CD8-positive, alpha-beta memory T cell (primary cell): ENCODE measurements at regions not wholly inside any gene's neighbourhood (a gene's known extent, or its start where the extent isn't known, plus 50 kb on each side); places are given as distances from the start of the nearest gene placed in this dataset.
A peak's percentile ranks its signal among the peaks of the same experiment; 100 is the strongest.

Experiments
- CTCF ChIA-PET: fragments of 350-600 bp; sonication (Branson Sonifier 250); formaldehyde crosslinking; loops from one replicate; lab custom pipeline; 2021; ENCODE audit warnings: antibody characterized with exemption; lab: Charles Lee
- POLR2A ChIA-PET: fragments of 350-600 bp; sonication (Branson Sonifier 250); formaldehyde crosslinking; loops from one replicate; lab custom pipeline; 2021; ENCODE audit warnings: antibody characterized with exemption; lab: Charles Lee
- DNase-seq, 5 donors: peaks; one replicate each; pipeline versions ENCODE4 v3.0.0 to v3.0.0-alpha.2; 2020 to 2022; ENCODE audit warnings: mixed read lengths in 1 of 5
- H3K27ac ChIP-seq: one replicate; pipeline ENCODE4 v1.7.0; 2013; ENCODE audit warnings: low read depth, mild to moderate bottlenecking, low read length, moderate library complexity
- H3K27me3 ChIP-seq: 2 replicates; pipeline ENCODE4 v1.7.0; 2013; ENCODE audit warnings: low read length, mild to moderate bottlenecking; ENCODE audit not compliant: insufficient read depth, poor library complexity, severe bottlenecking
- H3K36me3 ChIP-seq: 2 replicates; pipeline ENCODE4 v1.7.0; 2013; ENCODE audit warnings: mild to moderate bottlenecking, low read length, moderate library complexity; ENCODE audit not compliant: insufficient read depth
- H3K4me1 ChIP-seq: 2 replicates; pipeline ENCODE4 v1.7.0; 2013; ENCODE audit warnings: mild to moderate bottlenecking, low read length, moderate library complexity; ENCODE audit not compliant: insufficient read depth
- H3K4me3 ChIP-seq: 2 replicates; pipeline ENCODE4 v1.7.0; 2013; ENCODE audit warnings: mild to moderate bottlenecking, low read length
- H3K9me3 ChIP-seq: 2 replicates; pipeline ENCODE4 v1.7.0; 2013; ENCODE audit warnings: mild to moderate bottlenecking, low read length
- H3K27ac Mint-ChIP-seq, 8 donors: one replicate each; pipeline ENCODE4 v1.8.0; 2020 to 2021; ENCODE audit warnings: mixed read lengths in 8 of 8, mild to moderate bottlenecking in 6 of 8, inconsistent platforms in 3 of 8, moderate library complexity in 3 of 8
- H3K27me3 Mint-ChIP-seq, 2 donors: one replicate each; pipeline ENCODE4 v1.8.0; 2020 to 2021; ENCODE audit warnings: mixed read lengths in 2 of 2, mild to moderate bottlenecking in 1 of 2, moderate library complexity in 1 of 2
- H3K36me3 Mint-ChIP-seq, 3 donors: one replicate each; pipeline ENCODE4 v1.8.0; 2020 to 2021; ENCODE audit warnings: mixed read lengths in 3 of 3, inconsistent platforms in 1 of 3, mild to moderate bottlenecking in 1 of 3
- H3K4me1 Mint-ChIP-seq, 3 donors: one replicate each; pipeline ENCODE4 v1.8.0; 2020 to 2021; ENCODE audit warnings: mixed read lengths in 3 of 3, inconsistent platforms in 1 of 3, mild to moderate bottlenecking in 1 of 3
- H3K4me3 Mint-ChIP-seq, 7 donors: one replicate each; pipeline ENCODE4 v1.8.0; 2020 to 2021; ENCODE audit warnings: mixed read lengths in 7 of 7, mild to moderate bottlenecking in 6 of 7, moderate library complexity in 4 of 7, inconsistent platforms in 2 of 7
- H3K9me3 Mint-ChIP-seq, 5 donors: one replicate each; pipeline ENCODE4 v1.8.0; 2020 to 2022; ENCODE audit warnings: mixed read lengths in 5 of 5, mild to moderate bottlenecking in 3 of 5, moderate library complexity in 2 of 5, inconsistent platforms in 1 of 5

GRCh38 chr4:38462367-38463055 lies 201.5 kb upstream of the KLF3 start:
- peaks cover 6 to 12% (median 7%) of the 10 kb centered on the region in 5 donors for H3K9me3 Mint-ChIP-seq
- Histone ChIP-seq H3K4me1 (peaks cover 11% of the 10 kb centered on the region), H3K9me3 (no peaks in the 10 kb centered on the region), H3K27ac (no peak overlapping the region), H3K4me3 (no peak overlapping the region), H3K36me3 (no peaks in the 10 kb centered on the region), H3K27me3 (no peaks in the 10 kb centered on the region)
- H3K4me1 Mint-ChIP-seq: peaks cover 11 to 14% (median 11%) of the 10 kb centered on the region in 3 donors
- POLR2A ChIA-PET: no interaction called here
- H3K36me3 Mint-ChIP-seq: peaks cover 0 to 11% (median 3%) of the 10 kb centered on the region in 3 donors
- H3K27ac Mint-ChIP-seq: peak overlapping the region in 1 of 8 donors; percentile 5
- CTCF ChIA-PET: no interaction called here
- no peak for DNase-seq
- H3K4me3 Mint-ChIP-seq: no peak overlapping the region
- H3K27me3 Mint-ChIP-seq: peaks cover 0 to 4% of the 10 kb centered on the region in 2 donors

DNA sequence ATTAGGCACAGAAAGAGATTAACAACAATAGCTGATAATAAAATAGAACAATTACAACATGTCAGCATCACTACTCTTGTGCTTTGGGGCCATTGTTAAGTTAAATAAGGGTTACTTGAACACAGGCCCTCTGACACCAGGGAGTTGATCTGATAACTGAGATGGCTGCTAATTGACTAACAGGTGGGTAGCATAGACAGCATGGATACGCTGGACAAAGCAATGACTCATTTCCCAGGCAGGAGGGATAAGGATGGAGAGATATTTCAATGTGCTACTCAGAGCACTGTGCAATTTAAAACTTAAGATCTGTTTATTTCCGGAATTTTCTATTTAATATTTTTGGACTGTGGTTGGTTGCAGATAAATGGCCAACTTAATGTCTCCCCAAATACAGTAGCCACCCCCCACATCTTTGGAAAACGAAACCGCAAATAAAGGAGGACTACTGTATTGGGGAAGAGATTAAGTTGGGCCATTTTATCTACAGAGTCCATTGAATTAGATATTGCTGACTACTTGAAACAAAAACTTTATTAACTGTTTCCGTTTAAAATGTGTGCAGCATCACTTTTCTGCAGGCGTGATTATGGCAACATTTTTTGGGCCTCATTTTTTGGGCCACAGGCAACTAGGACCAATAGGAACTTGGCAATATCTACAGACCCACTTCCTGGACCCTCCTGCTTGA lies 200.6 kb upstream of the KLF3 start:
- CTCF ChIA-PET: no interaction called here
- H3K4me3 Mint-ChIP-seq: no peak overlapping the region
- H3K36me3 Mint-ChIP-seq: peaks cover 0 to 11% (median 3%) of the 10 kb centered on the region in 3 donors
- peaks cover 11 to 14% (median 11%) of the 10 kb centered on the region in 3 donors for H3K4me1 Mint-ChIP-seq
- Histone ChIP-seq H3K4me3 (no peak overlapping the region), H3K36me3 (no peaks in the 10 kb centered on the region), H3K27ac (no peak overlapping the region), H3K4me1 (peaks cover 11% of the 10 kb centered on the region), H3K27me3 (no peaks in the 10 kb centered on the region), H3K9me3 (no peaks in the 10 kb centered on the region)
- peak overlapping the region in 1 of 8 donors; percentile 38 for H3K27ac Mint-ChIP-seq
- H3K27me3 Mint-ChIP-seq: peaks cover 0 to 2% of the 10 kb centered on the region in 2 donors
- H3K9me3 Mint-ChIP-seq: peaks cover 6 to 12% (median 7%) of the 10 kb centered on the region in 5 donors
- POLR2A ChIA-PET: no interaction called here
- no peak for DNase-seq

- peak overlapping the region in 3 of 8 donors; percentile 27 to 76 (median 70) for H3K27ac Mint-ChIP-seq
- peaks cover 6 to 12% (median 7%) of the 10 kb centered on the region in 5 donors for H3K9me3 Mint-ChIP-seq
- Histone ChIP-seq H3K4me3 (no peak overlapping the region), H3K36me3 (no peaks in the 10 kb centered on the region), H3K9me3 (no peaks in the 10 kb centered on the region), H3K4me1 (peaks cover 11% of the 10 kb centered on the region), H3K27ac (no peak overlapping the region), H3K27me3 (no peaks in the 10 kb centered on the region)
- ChIA-PET CTCF (no interaction called here), POLR2A (no interaction called here)
- H3K4me3 Mint-ChIP-seq: peak overlapping the region in 5 of 7 donors; percentile 12 to 56 (median 35)
- H3K36me3 Mint-ChIP-seq: peaks cover 0 to 11% (median 3%) of the 10 kb centered on the region in 3 donors
- H3K4me1 Mint-ChIP-seq: peaks cover 11 to 14% (median 11%) of the 10 kb centered on the region in 3 donors
- H3K27me3 Mint-ChIP-seq: peaks cover 0 to 2% of the 10 kb centered on the region in 2 donors
- DNase-seq: no peak
These were observed 199.7 kb upstream of the KLF3 start for GRCh38 chr4:38464328-38464727.

DNA sequence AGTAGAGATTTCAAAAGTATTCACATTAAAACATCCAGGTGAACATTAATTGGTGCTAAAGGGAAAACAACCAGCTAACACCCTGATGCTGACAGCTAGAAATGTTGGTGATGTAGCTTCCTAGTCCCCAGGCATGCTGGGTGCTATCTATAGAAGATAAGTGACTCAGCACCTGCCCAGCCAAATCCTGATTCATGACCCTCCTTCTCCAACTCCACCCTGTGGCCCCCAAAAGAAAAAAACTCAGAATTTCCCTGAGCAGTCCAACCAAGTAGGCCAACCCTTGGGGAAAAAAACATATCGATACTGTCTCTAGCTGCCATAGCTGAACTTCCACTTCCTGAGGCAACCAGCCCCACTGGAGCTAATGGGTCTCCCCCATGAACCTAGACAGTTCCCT lies 197.6 kb upstream of the KLF3 start:
- no peak overlapping the region for H3K4me3 ChIP-seq
- Mint-ChIP-seq H3K4me1 (peaks cover 11 to 14% (median 11%) of the 10 kb centered on the region in 3 donors), H3K27ac (no peak overlapping the region), H3K4me3 (no peak overlapping the region), H3K27me3 (peaks cover 0 to 2% of the 10 kb centered on the region in 2 donors), H3K9me3 (peaks cover 6 to 12% (median 9%) of the 10 kb centered on the region in 5 donors), H3K36me3 (peaks cover 0 to 21% (median 7%) of the 10 kb centered on the region in 3 donors)
- H3K36me3 ChIP-seq: no peaks in the 10 kb centered on the region
- peaks cover 11% of the 10 kb centered on the region for H3K4me1 ChIP-seq
- H3K9me3 ChIP-seq: no peaks in the 10 kb centered on the region
- CTCF ChIA-PET: no interaction called here
- no peak overlapping the region for H3K27ac ChIP-seq
- H3K27me3 ChIP-seq: no peaks in the 10 kb centered on the region
- POLR2A ChIA-PET: no interaction called here
- DNase-seq: no peak

DNA sequence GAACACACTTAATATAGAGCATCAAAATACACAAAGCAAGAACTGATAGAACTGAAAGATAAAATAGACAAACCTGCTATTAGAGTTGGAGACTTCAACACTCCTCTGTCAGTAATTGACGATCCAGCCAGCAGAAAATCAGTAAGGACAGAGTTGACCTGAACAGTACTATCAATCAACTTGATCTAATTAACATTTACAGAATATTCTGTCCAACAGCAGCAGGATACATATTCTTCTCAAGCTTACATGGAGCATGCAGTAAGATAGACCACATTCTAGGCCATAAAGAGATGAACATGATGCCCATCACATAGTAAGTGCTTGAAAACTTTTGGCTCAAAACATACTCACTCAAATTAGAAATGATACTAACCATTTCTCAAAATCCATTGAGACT lies 196.7 kb upstream of the KLF3 start:
- H3K4me3 ChIP-seq: no peak overlapping the region
- no peak overlapping the region for H3K27ac Mint-ChIP-seq
- no peaks in the 10 kb centered on the region for H3K27me3 ChIP-seq
- H3K4me3 Mint-ChIP-seq: no peak overlapping the region
- ChIA-PET POLR2A (no interaction called here), CTCF (no interaction called here)
- H3K4me1 Mint-ChIP-seq: peaks cover 11 to 14% (median 11%) of the 10 kb centered on the region in 3 donors
- DNase-seq: no peak
- peaks cover 0 to 21% (median 7%) of the 10 kb centered on the region in 3 donors for H3K36me3 Mint-ChIP-seq
- H3K27me3 Mint-ChIP-seq: peaks cover 0 to 2% of the 10 kb centered on the region in 2 donors
- no peaks in the 10 kb centered on the region for H3K9me3 ChIP-seq
- peaks cover 6 to 12% (median 9%) of the 10 kb centered on the region in 5 donors for H3K9me3 Mint-ChIP-seq
- H3K27ac ChIP-seq: no peak overlapping the region
- H3K36me3 ChIP-seq: no peaks in the 10 kb centered on the region
- peaks cover 11% of the 10 kb centered on the region for H3K4me1 ChIP-seq

GRCh38 chr4:38468339-38468866 lies 195.6 kb upstream of the KLF3 start:
- DNase-seq: no peak
- Mint-ChIP-seq H3K27me3 (peaks cover 0 to 2% of the 10 kb centered on the region in 2 donors), H3K27ac (peak overlapping the region in 2 of 8 donors; percentile 44 to 84), H3K4me3 (no peak overlapping the region), H3K4me1 (peaks cover 11 to 12% (median 11%) of the 10 kb centered on the region in 3 donors), H3K36me3 (peaks cover 0 to 21% (median 7%) of the 10 kb centered on the region in 3 donors), H3K9me3 (peaks cover 6 to 12% (median 9%) of the 10 kb centered on the region in 5 donors)
- CTCF ChIA-PET: no interaction called here
- Histone ChIP-seq H3K9me3 (no peaks in the 10 kb centered on the region), H3K4me3 (no peak overlapping the region), H3K27ac (no peak overlapping the region), H3K36me3 (no peaks in the 10 kb centered on the region), H3K4me1 (peaks cover 11% of the 10 kb centered on the region), H3K27me3 (no peaks in the 10 kb centered on the region)
- POLR2A ChIA-PET: interaction anchor here (0.6 kb wide), 1 partner anchor 995 kb away, joined by 5 read pairs; no protein-coding TSS in a partner anchor

DNA sequence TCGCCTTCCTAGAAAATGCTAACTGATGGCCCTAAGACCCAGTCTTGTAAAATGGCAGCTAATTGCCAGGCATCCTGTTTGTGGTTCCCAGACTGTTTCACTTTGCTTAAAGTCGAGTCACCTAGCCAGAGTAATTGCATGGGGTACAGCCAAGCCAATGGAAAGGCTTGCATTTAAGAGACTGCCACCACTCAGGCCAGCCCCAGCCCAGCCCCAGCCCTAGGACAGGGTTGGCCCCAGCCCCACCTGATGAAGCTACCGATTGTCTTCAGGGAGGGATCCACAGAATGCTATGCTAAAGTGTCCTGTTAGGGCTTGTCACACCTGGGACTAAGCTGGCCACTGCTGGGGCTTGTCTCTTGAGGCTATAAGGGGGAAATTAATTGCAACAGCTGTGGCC lies 194.6 kb upstream of the KLF3 start:
- POLR2A ChIA-PET: interaction anchor here (0.6 kb wide), 1 partner anchor 994 kb away, joined by 5 read pairs; no protein-coding TSS in a partner anchor

More for the DNA sequence above, 194.6 kb upstream of the KLF3 start:
- Mint-ChIP-seq H3K4me1 (peaks cover 7% of the 10 kb centered on the region in 3 donors), H3K27me3 (peaks cover 0 to 2% of the 10 kb centered on the region in 2 donors), H3K36me3 (peaks cover 0 to 21% (median 7%) of the 10 kb centered on the region in 3 donors), H3K4me3 (no peak overlapping the region), H3K9me3 (peaks cover 6 to 12% (median 9%) of the 10 kb centered on the region in 5 donors), H3K27ac (no peak overlapping the region)
- CTCF ChIA-PET: interaction anchor here (1.2 kb wide), 1 partner anchor 13 kb away, joined by 4 read pairs; no protein-coding TSS in a partner anchor
- Histone ChIP-seq H3K27ac (no peak overlapping the region), H3K9me3 (no peaks in the 10 kb centered on the region), H3K4me1 (peaks cover 6% of the 10 kb centered on the region), H3K27me3 (no peaks in the 10 kb centered on the region), H3K36me3 (no peaks in the 10 kb centered on the region), H3K4me3 (no peak overlapping the region)
- DNase-seq: no peak
